K562 (cell line): ENCODE measurements at regions not wholly inside any gene's neighbourhood (a gene's known extent, or its start where the extent isn't known, plus 50 kb on each side); places are given as distances from the start of the nearest gene placed in this dataset.

Experiments used
- ATAC-seq: fragments of 200-7000 bp; cut with Tn5 transposase; 3 replicates; pipeline ENCODE4 v1.9.1; 2020; ENCODE audit warnings: moderate library complexity
- BruUV-seq: library from RNA; stranded (reverse); fragments of 400-500 nt; replicated peaks from 2 replicates; lab custom pipeline; 2021; lab: Mats Ljungman, UMichigan
- CTCF ChIA-PET: fragments of 300-600 bp; formaldehyde crosslinking; extraction: SDS; loops from one replicate; lab custom pipeline; 2021; ENCODE audit warnings: low intra/inter-chr PET ratio; lab: Yijun Ruan, JAX
- POLR2A ChIA-PET: fragments of 300-600, 350-650 bp; sonication (Branson Sonifier 250); formaldehyde crosslinking; extraction: SDS; loops from one replicate; lab custom pipeline; 2021; ENCODE audit warnings: antibody characterized with exemption, inconsistent platforms; lab: Yijun Ruan, JAX
- DNase-seq, 4 experiments: peaks; one replicate each; pipeline versions ENCODE4 v3.0.0 to v3.0.0-alpha.2; 2011 to 2018; ENCODE audit warnings: low spot score in 3 of 4, mixed read lengths in 3 of 4; ENCODE audit errors: extremely low read depth in 1 of 4
- FAIRE-seq: peaks from 2 replicates; lab custom pipeline; 2011; peaks lifted over from hg19 to GRCh38; lab: Jason Lieb, UNC
- H2AFZ ChIP-seq: 2 replicates; pipeline ENCODE4 v1.6.0; 2011; ENCODE audit warnings: low read depth, low read length, control low read depth, inconsistent platforms
- H3K27ac ChIP-seq: fragments of 200-600 bp; 3 replicates; pipeline ENCODE4 v1.8.0; 2011; ENCODE audit warnings: low read depth, mild to moderate bottlenecking, control low read depth, inconsistent platforms, low read length, moderate library complexity, mixed read lengths; ENCODE audit errors: extremely low read depth
- H3K27me3 ChIP-seq, 2 experiments: fragments of 300-600 bp in 1 of 2; 2 replicates in 1 of 2; 3 replicates in 1 of 2; pipeline versions ENCODE4 v1.6.0 to v1.8.0; 2011; ENCODE audit warnings: inconsistent platforms in 2 of 2, low read length in 2 of 2, mild to moderate bottlenecking in 1 of 2, mixed read lengths in 1 of 2, moderate library complexity in 1 of 2; ENCODE audit not compliant: control insufficient read depth in 2 of 2, insufficient read depth in 2 of 2
- H3K36me3 ChIP-seq: fragments of 300-600 bp; 3 replicates; pipeline ENCODE4 v1.8.0; 2011; ENCODE audit warnings: mild to moderate bottlenecking, low read length, inconsistent platforms; ENCODE audit not compliant: control insufficient read depth, insufficient read depth
- H3K4me1 ChIP-seq, 2 experiments: fragments of 200-600 bp in 1 of 2; replicated peaks in 1 of 2; 2 replicates in 1 of 2; 3 replicates in 1 of 2; pipeline versions ENCODE4 v1.5.1 to v1.8.0; 2011; ENCODE audit warnings: inconsistent platforms in 2 of 2, low read length in 2 of 2, mild to moderate bottlenecking in 1 of 2, mixed read lengths in 1 of 2, moderate library complexity in 1 of 2; ENCODE audit not compliant: control insufficient read depth in 2 of 2, insufficient read depth in 2 of 2
- H3K4me2 ChIP-seq: 2 replicates; pipeline ENCODE4 v1.6.1; 2011; ENCODE audit warnings: low read length, control low read depth, inconsistent platforms, mixed read lengths; ENCODE audit not compliant: insufficient read depth
- H3K4me3 ChIP-seq: fragments of 200-600 bp; sonication (generic), shearing (Covaris generic); 2 replicates; pipeline ENCODE4 v1.5.1; 2016; ENCODE audit warnings: control low read depth, inconsistent platforms
- H3K79me2 ChIP-seq: fragments of 200-600 bp; 3 replicates; pipeline ENCODE4 v1.8.0; 2011; ENCODE audit warnings: low read length, inconsistent platforms; ENCODE audit not compliant: control insufficient read depth, insufficient read depth
- H3K9ac ChIP-seq, 2 experiments: 2 replicates each; pipeline versions ENCODE4 v1.6.0 to v1.6.1; 2011; ENCODE audit warnings: low read depth in 2 of 2, low read length in 2 of 2, control low read depth in 1 of 2, inconsistent platforms in 1 of 2, mild to moderate bottlenecking in 1 of 2, mixed read lengths in 1 of 2; ENCODE audit not compliant: insufficient read depth in 1 of 2
- H3K9me1 ChIP-seq: one replicate; pipeline ENCODE4 v1.6.0; 2011; ENCODE audit warnings: inconsistent platforms, mild to moderate bottlenecking, low read length, moderate library complexity; ENCODE audit not compliant: control insufficient read depth, insufficient read depth
- H3K9me3 ChIP-seq: replicated peaks from 2 replicates; pipeline ENCODE4 v1.5.1; 2011; ENCODE audit warnings: low read depth, low read length, inconsistent platforms; ENCODE audit not compliant: control insufficient read depth, insufficient read depth
- H4K20me1 ChIP-seq: replicated peaks from 2 replicates; pipeline ENCODE4 v1.6.1; 2011; ENCODE audit warnings: low read length, inconsistent platforms, mixed read lengths; ENCODE audit not compliant: control insufficient read depth, insufficient read depth
- GATAD2A ChIP-seq: fragments of 450-650 bp; IDR thresholded peaks from 2 replicates; pipeline ENCODE4 v1.6.1; 2017
- GTF2F1 ChIP-seq: IDR thresholded peaks from 2 replicates; pipeline ENCODE4 v1.6.1; 2011; ENCODE audit warnings: low read depth, low read length, improper control_type of control experiment
- MYC ChIP-seq, 2 experiments: fragments of 250-450 bp in 1 of 2; sonication (Bioruptor Pico) in 1 of 2; IDR thresholded peaks; 2 replicates each; pipeline versions ENCODE4 v1.5.1 to v1.6.1; 2012 to 2021; ENCODE audit warnings: low read depth in 2 of 2, borderline replicate concordance in 1 of 2, improper control_type of control experiment in 1 of 2, low read length in 1 of 2, mild to moderate bottlenecking in 1 of 2, moderate library complexity in 1 of 2
- NR3C1 ChIP-seq: sonication (generic); formaldehyde crosslinking; IDR thresholded peaks from 2 replicates; pipeline ENCODE4 v1.8.1; 2022; ENCODE audit warnings: missing genetic modification reagents
- OTX1 ChIP-seq: fragments of 450-650 bp; formaldehyde crosslinking; IDR thresholded peaks from 2 replicates; pipeline ENCODE4 v1.4.0; 2022; ENCODE audit warnings: mild to moderate bottlenecking
- PRPF4 ChIP-seq: fragments of 200-400 bp; formaldehyde crosslinking; IDR thresholded peaks from one replicate; pipeline ENCODE4 v1.6.1; 2017; ENCODE audit warnings: low read length, low read depth, mild to moderate bottlenecking; ENCODE audit not compliant: insufficient read depth, poor library complexity, severe bottlenecking
- RHOXF2B ChIP-seq: fragments of 250-450 bp; sonication (Bioruptor Pico); conservative IDR thresholded peaks from 2 replicates; pipeline ENCODE4 v1.5.1; 2021
- TBP ChIP-seq: optimal IDR thresholded peaks from 2 replicates; pipeline ENCODE3; 2011; ENCODE audit warnings: low read depth, low read length, improper control_type of control experiment
- ZFX ChIP-seq: sonication (generic); formaldehyde crosslinking; IDR thresholded peaks from 2 replicates; pipeline ENCODE4 v1.8.0; 2022; ENCODE audit warnings: mild to moderate bottlenecking, missing genetic modification reagents, moderate library complexity
- WGBS: fragments of 100-300 bp; shearing (Covaris generic); methylation state at CpG from one replicate; pipeline ENCODE4 v1.1.6; 2016; ENCODE audit warnings: low coverage, mixed read lengths; ENCODE audit not compliant: insufficient coverage; ENCODE audit errors: missing lambda C conversion rate; 5-methylcytosine and 5-hydroxymethylcytosine counted together
- in situ Hi-C: fragments of 300-500 bp; cut with MboI; formaldehyde crosslinking; loops from 4 replicates; pipeline ENCODE4 v1.15.0; 2018; ENCODE audit warnings: inconsistent platforms, mixed read lengths
- intact Hi-C: fragments of 100-400 bp; cut with micrococcal nuclease; formaldehyde crosslinking; loops from 2 replicates; pipeline ENCODE4 v1.14.2; 2022
- TF ChIP-seq, protein P1 (sequence below): IDR thresholded peaks from 2 replicates; pipeline ENCODE4 v1.6.1; 2014; ENCODE audit warnings: antibody characterized with exemption
- TF ChIP-seq, protein P2 (sequence below): fragments of 250-450 bp; sonication (Bioruptor Pico); IDR thresholded peaks from 2 replicates; pipeline ENCODE4 v1.4.0; 2020; ENCODE audit warnings: mild to moderate bottlenecking
- TF ChIP-seq, protein P3 (sequence below): fragments of 250-450 bp; sonication (Bioruptor Pico); IDR thresholded peaks from 2 replicates; pipeline ENCODE4 v1.8.0; 2022; ENCODE audit warnings: moderate library complexity, mild to moderate bottlenecking, inconsistent platforms

DNA sequence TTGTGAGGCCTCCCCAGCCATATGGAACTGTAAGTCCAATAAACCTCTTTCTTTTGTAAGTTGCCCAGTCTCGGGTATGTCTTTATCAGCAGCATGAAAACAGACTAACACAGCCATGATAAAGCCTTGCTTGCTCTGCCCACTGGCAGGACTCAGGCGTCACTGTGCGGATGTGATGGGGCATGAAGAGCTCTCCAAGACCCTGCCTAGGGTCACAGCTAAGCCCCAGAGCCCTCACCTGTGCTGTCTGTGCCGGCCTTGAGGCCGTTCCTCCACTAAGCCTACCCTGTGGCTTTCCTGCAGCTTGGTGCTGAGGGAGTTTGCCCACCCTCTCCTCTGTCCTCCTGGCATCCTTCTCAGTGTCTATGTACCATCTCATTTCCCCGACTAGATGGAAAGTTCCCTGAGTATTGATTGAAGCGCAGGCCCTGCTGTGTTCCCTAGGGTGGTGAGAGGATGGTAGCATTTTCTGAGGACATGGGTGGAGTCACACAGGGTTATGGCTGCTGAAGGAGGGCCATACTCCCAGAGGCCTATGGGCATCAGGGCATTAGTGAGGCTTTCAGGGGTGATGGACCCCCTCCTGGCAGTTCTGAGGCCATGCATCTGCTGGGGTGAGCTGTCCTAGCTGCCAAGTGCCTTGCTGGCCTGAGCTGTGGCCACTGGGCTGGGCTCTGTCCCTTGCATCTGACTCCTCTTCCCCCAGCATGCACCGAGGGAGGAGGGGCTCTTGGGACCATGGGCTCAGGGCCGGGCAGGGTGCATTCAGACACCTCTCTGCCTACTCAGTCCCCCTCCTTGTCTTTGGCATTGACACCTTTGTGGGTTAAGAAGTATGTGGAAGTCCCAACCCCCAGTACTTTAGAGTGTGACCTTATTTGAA lies 75.3 kb downstream of the TEX29 start:
- H3K36me3 ChIP-seq: no peaks in the 10 kb centered on the region
- no peak for ATAC-seq
- in situ Hi-C loops (no loop called here), intact Hi-C loops (no loop called here)
- H2AFZ ChIP-seq: no peak overlapping the region
- POLR2A ChIA-PET: interaction anchor here (0.6 kb wide), 1 partner anchor 11 kb away, joined by 3 read pairs; no protein-coding TSS in a partner anchor
- no peaks in the 10 kb centered on the region for H3K9me1 ChIP-seq
- H3K9me3 ChIP-seq: no peaks in the 10 kb centered on the region
- H3K27ac ChIP-seq: no peak overlapping the region
- no peaks in the 10 kb centered on the region for H3K79me2 ChIP-seq
- H3K4me1 ChIP-seq: no peaks in the 10 kb centered on the region; a peak in 1 of 5 replicates
- 0% methylated on average over 7 of the region's 9 CpGs for WGBS
- peaks cover 5 to 61% of the 10 kb centered on the region in 2 experiments; a peak in 3 of 5 replicates for H3K27me3 ChIP-seq
- no TSS peak for BruUV-seq
- no peak for FAIRE-seq
- no peak overlapping the region for H3K9ac ChIP-seq
- CTCF ChIA-PET: no interaction called here
- TF ChIP-seq GTF2F1: no peak
- TF ChIP-seq, protein P1, sequence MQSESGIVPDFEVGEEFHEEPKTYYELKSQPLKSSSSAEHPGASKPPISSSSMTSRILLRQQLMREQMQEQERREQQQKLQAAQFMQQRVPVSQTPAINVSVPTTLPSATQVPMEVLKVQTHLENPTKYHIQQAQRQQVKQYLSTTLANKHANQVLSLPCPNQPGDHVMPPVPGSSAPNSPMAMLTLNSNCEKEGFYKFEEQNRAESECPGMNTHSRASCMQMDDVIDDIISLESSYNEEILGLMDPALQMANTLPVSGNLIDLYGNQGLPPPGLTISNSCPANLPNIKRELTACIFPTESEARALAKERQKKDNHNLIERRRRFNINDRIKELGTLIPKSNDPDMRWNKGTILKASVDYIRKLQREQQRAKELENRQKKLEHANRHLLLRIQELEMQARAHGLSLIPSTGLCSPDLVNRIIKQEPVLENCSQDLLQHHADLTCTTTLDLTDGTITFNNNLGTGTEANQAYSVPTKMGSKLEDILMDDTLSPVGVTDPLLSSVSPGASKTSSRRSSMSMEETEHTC: no peak
- TF ChIP-seq TBP: no peak
- no peak for TF ChIP-seq NR3C1 (CRISPR knock-in tag)
- no peak for TF ChIP-seq RHOXF2B
- TF ChIP-seq, protein P2, sequence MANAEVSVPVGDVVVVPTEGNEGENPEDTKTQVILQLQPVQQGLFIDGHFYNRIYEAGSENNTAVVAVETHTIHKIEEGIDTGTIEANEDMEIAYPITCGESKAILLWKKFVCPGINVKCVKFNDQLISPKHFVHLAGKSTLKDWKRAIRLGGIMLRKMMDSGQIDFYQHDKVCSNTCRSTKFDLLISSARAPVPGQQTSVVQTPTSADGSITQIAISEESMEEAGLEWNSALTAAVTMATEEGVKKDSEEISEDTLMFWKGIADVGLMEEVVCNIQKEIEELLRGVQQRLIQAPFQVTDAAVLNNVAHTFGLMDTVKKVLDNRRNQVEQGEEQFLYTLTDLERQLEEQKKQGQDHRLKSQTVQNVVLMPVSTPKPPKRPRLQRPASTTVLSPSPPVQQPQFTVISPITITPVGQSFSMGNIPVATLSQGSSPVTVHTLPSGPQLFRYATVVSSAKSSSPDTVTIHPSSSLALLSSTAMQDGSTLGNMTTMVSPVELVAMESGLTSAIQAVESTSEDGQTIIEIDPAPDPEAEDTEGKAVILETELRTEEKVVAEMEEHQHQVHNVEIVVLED: no peak
- TF ChIP-seq GATAD2A: no peak
- TF ChIP-seq OTX1 (CRISPR knock-in tag): no peak
- TF ChIP-seq PRPF4: no peak
- TF ChIP-seq, protein P3, sequence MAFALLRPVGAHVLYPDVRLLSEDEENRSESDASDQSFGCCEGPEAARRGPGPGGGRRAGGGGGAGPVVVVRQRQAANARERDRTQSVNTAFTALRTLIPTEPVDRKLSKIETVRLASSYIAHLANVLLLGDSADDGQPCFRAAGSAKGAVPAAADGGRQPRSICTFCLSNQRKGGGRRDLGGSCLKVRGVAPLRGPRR: no peak
- no peak for TF ChIP-seq ZFX (CRISPR knock-in tag)
- no peak for TF ChIP-seq MYC (IDR thresholded peaks at IDR 0.05; ENCODE audit: low read depth, low read length)
- no peak for TF ChIP-seq MYC (CRISPR knock-in tag; IDR thresholded peaks at IDR 0.05; ENCODE audit: borderline replicate concordance, low read depth)
- DNase-seq: no peak
- H3K4me3 ChIP-seq: no peak overlapping the region
- H4K20me1 ChIP-seq: no peaks in the 10 kb centered on the region
- no peak overlapping the region for H3K4me2 ChIP-seq
